ENCODE measurements at regions not wholly inside any gene's neighbourhood (a gene's known extent, or its start where the extent isn't known, plus 50 kb on each side); places are given as distances from the start of the nearest gene placed in this dataset.

DNA sequence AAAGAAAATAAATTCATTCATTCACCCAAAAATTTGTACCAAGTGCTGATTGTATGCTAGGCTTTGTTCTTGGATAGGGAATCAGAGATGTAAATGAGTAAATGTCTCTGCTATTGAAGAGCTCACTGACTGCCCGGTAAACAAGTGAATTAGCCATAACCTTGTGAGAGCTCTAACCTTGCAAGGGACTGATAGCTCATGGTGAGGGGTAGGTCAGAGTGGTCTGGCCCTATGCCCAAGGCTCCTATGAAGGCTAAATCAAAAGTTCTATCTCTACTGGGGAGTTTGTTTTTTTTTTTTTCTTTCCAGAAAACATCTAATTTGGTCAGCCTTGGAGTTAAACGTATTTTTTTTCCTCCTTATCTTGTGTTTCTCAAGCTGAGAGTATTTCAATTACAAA, 172.8 kb upstream of the CDH11 start:
- FAIRE-seq (no peak), DNase-seq (ENCODE audit: low spot score) (no peak), ATAC-seq (no peak)
- H3K4me3 ChIP-seq (replicated peaks in 1 of 3; ENCODE audit: insufficient read depth in 1 of 3, low read depth in 2 of 3, low read length in 3 of 3): no peak overlapping the region
- no peak overlapping the region for H2AFZ ChIP-seq (ENCODE audit: low read length)
- ChIA-PET POLR2A (no interaction called here), CTCF (ENCODE audit: low intra/inter-chr PET ratio, low total read pairs) (no interaction called here)
- no peaks in the 10 kb centered on the region for H3K9me3 ChIP-seq (ENCODE audit: low read length)
- H3K79me2 ChIP-seq (ENCODE audit: insufficient read depth, low read length): no peaks in the 10 kb centered on the region
- no peaks in the 10 kb centered on the region for H4K20me1 ChIP-seq (ENCODE audit: insufficient read depth, low read length)
- WGBS (ENCODE audit: low lambda C conversion rate): 29% methylated on average over 2 of the region's 2 CpGs
- H3K4me2 ChIP-seq (ENCODE audit: low read depth, low read length): no peak overlapping the region
- intact Hi-C loops (cut with micrococcal nuclease; ENCODE audit: unreplicated experiment): no loop called here
- no peaks in the 10 kb centered on the region for H3K36me3 ChIP-seq (replicated peaks in 1 of 2; ENCODE audit: control insufficient read depth in 1 of 2, insufficient read depth in 2 of 2, low read length in 2 of 2)
- BruUV-seq (replicated peaks): no TSS peak
- no peak for TF ChIP-seq ZNF543 (CRISPR knock-in tag; IDR thresholded peaks at IDR 0.05)
- no peak for TF ChIP-seq ZNF550 (CRISPR knock-in tag; IDR thresholded peaks at IDR 0.05; ENCODE audit: borderline replicate concordance)
- no peak for TF ChIP-seq ZNF225 (CRISPR knock-in tag; IDR thresholded peaks at IDR 0.05)
- no peak for TF ChIP-seq ONECUT2 (CRISPR knock-in tag; IDR thresholded peaks at IDR 0.05)
- TF ChIP-seq SATB2 (CRISPR knock-in tag; IDR thresholded peaks at IDR 0.05): no peak
- TF ChIP-seq ZBTB38 (CRISPR knock-in tag; IDR thresholded peaks at IDR 0.05): no peak
- TF ChIP-seq, protein P1, sequence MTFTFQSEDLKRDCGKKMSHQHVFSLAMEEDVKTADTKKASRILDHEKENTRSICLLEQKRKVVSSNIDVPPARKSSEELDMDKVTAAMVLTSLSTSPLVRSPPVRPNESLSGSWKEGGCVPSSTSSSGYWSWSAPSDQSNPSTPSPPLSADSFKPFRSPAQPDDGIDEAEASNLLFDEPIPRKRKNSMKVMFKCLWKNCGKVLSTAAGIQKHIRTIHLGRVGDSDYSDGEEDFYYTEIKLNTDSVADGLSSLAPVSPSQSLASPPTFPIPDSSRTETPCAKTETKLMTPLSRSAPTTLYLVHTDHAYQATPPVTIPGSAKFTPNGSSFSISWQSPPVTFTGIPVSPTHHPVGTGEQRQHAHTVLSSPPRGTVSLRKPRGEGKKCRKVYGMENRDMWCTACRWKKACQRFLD (CRISPR knock-in tag; IDR thresholded peaks at IDR 0.05; ENCODE audit: borderline replicate concordance): no peak
- H3K4me1 ChIP-seq (ENCODE audit: insufficient read depth, low read length): no peaks in the 10 kb centered on the region
- H3K9ac ChIP-seq (ENCODE audit: insufficient read depth, low read depth, low read length): no peak overlapping the region
- in situ Hi-C loops (cut with HindIII; ENCODE audit: extremely low pct_ligation_motif_present, low pct_unique_long_range_greater_than_20kb): no loop called here
- H3K27ac ChIP-seq (ENCODE audit: extremely low read length, insufficient read depth, low read length): no peak overlapping the region
- no peaks in the 10 kb centered on the region for H3K27me3 ChIP-seq (ENCODE audit: control insufficient read depth in 1 of 2, insufficient read depth in 2 of 2, low read length in 2 of 2)

DNA sequence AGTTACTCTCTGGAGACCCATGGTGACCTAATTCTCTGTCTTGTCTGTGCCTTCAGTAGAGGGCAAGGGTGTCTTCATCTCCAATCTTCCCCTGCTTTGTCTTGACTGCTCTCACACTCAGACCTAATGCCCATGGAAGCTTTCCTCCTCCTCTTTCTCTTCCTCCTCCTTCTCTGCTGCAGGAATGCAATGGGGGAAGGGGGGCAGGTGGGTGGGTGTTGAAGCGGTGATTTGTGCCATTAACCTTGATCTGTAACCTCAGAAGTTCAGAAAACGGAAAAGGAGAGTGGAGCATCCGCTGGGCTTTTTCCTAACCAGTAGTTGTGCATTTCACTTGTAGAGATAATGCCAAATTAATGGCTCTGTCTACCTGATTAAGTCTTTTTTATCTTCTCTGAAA, 172.3 kb upstream of the CDH11 start:
- H3K36me3 ChIP-seq (replicated peaks in 1 of 2; ENCODE audit: control insufficient read depth in 1 of 2, insufficient read depth in 2 of 2, low read length in 2 of 2): no peaks in the 10 kb centered on the region
- 4% methylated on average over 3 of the region's 3 CpGs for WGBS (ENCODE audit: low lambda C conversion rate)
- in situ Hi-C loops (cut with HindIII; ENCODE audit: extremely low pct_ligation_motif_present, low pct_unique_long_range_greater_than_20kb): no loop called here
- no peak for TF ChIP-seq PHF5A (CRISPR knock-in tag; IDR thresholded peaks at IDR 0.05; ENCODE audit: low read depth, unreplicated experiment)
- no peak for TF ChIP-seq GATAD1 (CRISPR knock-in tag; IDR thresholded peaks at IDR 0.05)
- TF ChIP-seq, protein P2, sequence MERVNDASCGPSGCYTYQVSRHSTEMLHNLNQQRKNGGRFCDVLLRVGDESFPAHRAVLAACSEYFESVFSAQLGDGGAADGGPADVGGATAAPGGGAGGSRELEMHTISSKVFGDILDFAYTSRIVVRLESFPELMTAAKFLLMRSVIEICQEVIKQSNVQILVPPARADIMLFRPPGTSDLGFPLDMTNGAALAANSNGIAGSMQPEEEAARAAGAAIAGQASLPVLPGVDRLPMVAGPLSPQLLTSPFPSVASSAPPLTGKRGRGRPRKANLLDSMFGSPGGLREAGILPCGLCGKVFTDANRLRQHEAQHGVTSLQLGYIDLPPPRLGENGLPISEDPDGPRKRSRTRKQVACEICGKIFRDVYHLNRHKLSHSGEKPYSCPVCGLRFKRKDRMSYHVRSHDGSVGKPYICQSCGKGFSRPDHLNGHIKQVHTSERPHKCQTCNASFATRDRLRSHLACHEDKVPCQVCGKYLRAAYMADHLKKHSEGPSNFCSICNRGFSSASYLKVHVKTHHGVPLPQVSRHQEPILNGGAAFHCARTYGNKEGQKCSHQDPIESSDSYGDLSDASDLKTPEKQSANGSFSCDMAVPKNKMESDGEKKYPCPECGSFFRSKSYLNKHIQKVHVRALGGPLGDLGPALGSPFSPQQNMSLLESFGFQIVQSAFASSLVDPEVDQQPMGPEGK (CRISPR knock-in tag; IDR thresholded peaks at IDR 0.05): no peak
- TF ChIP-seq GABPA (IDR thresholded peaks at IDR 0.05; ENCODE audit: low read depth, low read length): no peak
- TF ChIP-seq GABPA (CRISPR knock-in tag; IDR thresholded peaks at IDR 0.05; ENCODE audit: low read depth): no peak
- TF ChIP-seq ELF4 (CRISPR knock-in tag; IDR thresholded peaks at IDR 0.05; ENCODE audit: borderline replicate concordance): no peak
- TF ChIP-seq ZNF205 (CRISPR knock-in tag; IDR thresholded peaks at IDR 0.05): no peak
- TF ChIP-seq ZNF251 (CRISPR knock-in tag; IDR thresholded peaks at IDR 0.05): no peak
- TF ChIP-seq KLF15 (CRISPR knock-in tag; IDR thresholded peaks at IDR 0.05; ENCODE audit: borderline replicate concordance): no peak

More for the DNA sequence above, 172.3 kb upstream of the CDH11 start:
- no peak overlapping the region for H3K4me2 ChIP-seq (ENCODE audit: low read depth, low read length)
- CTCF ChIA-PET (ENCODE audit: low intra/inter-chr PET ratio, low total read pairs): no interaction called here
- H3K9me3 ChIP-seq (ENCODE audit: low read length): no peaks in the 10 kb centered on the region
- no TSS peak for BruUV-seq (replicated peaks)
- no peak overlapping the region for H2AFZ ChIP-seq (ENCODE audit: low read length)
- no peak for DNase-seq (ENCODE audit: low spot score)
- no peaks in the 10 kb centered on the region for H4K20me1 ChIP-seq (ENCODE audit: insufficient read depth, low read length)
- POLR2A ChIA-PET: no interaction called here
- H3K27me3 ChIP-seq (ENCODE audit: control insufficient read depth in 1 of 2, insufficient read depth in 2 of 2, low read length in 2 of 2): no peaks in the 10 kb centered on the region
- intact Hi-C loops (cut with micrococcal nuclease; ENCODE audit: unreplicated experiment): no loop called here
- no peak for FAIRE-seq
- H3K9ac ChIP-seq (ENCODE audit: insufficient read depth, low read depth, low read length): no peak overlapping the region
- no peak overlapping the region for H3K27ac ChIP-seq (ENCODE audit: extremely low read length, insufficient read depth, low read length)
- H3K79me2 ChIP-seq (ENCODE audit: insufficient read depth, low read length): no peaks in the 10 kb centered on the region
- no peak overlapping the region for H3K4me3 ChIP-seq (replicated peaks in 1 of 3; ENCODE audit: insufficient read depth in 1 of 3, low read depth in 2 of 3, low read length in 3 of 3)
- no peak for ATAC-seq
- H3K4me1 ChIP-seq (ENCODE audit: insufficient read depth, low read length): no peaks in the 10 kb centered on the region
